DND-41 (cell line): ENCODE measurements at regions not wholly inside any gene's neighbourhood (a gene's known extent, or its start where the extent isn't known, plus 50 kb on each side); places are given as distances from the start of the nearest gene placed in this dataset.

Source experiments
- ATAC-seq: fragments of 200-7000 bp; cut with Tn5 transposase; 3 replicates; pipeline ENCODE4 v1.9.1; 2021; ENCODE audit warnings: low read depth; ENCODE audit not compliant: insufficient read depth
- DNase-seq: peaks from one replicate; pipeline ENCODE4 v3.0.0-alpha.2; 2020
- H2AFZ ChIP-seq: 2 replicates; pipeline ENCODE4 v1.6.0; 2012; ENCODE audit warnings: low read depth, low read length
- H3K27ac ChIP-seq: 2 replicates; pipeline ENCODE4 v1.5.1; 2012; ENCODE audit warnings: low read length, inconsistent platforms
- H3K27me3 ChIP-seq: fragments of 200-600 bp; sonication (generic); 2 replicates; pipeline ENCODE4 v1.6.0; 2012; ENCODE audit warnings: low read length, mild to moderate bottlenecking, inconsistent platforms; ENCODE audit not compliant: insufficient read depth, poor library complexity
- H3K36me3 ChIP-seq: 2 replicates; pipeline ENCODE4 v1.5.1; 2012; ENCODE audit warnings: low read length, inconsistent platforms; ENCODE audit not compliant: insufficient read depth
- H3K4me1 ChIP-seq: 2 replicates; pipeline ENCODE4 v1.5.1; 2012; ENCODE audit warnings: mild to moderate bottlenecking, low read length; ENCODE audit not compliant: insufficient read depth
- H3K4me2 ChIP-seq: 2 replicates; pipeline ENCODE4 v1.6.0; 2012; ENCODE audit warnings: mild to moderate bottlenecking, moderate library complexity, low read length, inconsistent platforms; ENCODE audit not compliant: insufficient read depth
- H3K4me3 ChIP-seq, 2 experiments: fragments of 200-600 bp in 1 of 2; shearing (Covaris generic) in 1 of 2; 2 replicates each; pipeline ENCODE4 v1.5.1; 2012 to 2016; ENCODE audit warnings: inconsistent platforms in 2 of 2, low read length in 2 of 2, mild to moderate bottlenecking in 2 of 2, low read depth in 1 of 2, moderate library complexity in 1 of 2
- H3K79me2 ChIP-seq: 2 replicates; pipeline ENCODE4 v1.6.0; 2012; ENCODE audit warnings: low read length, inconsistent platforms; ENCODE audit not compliant: insufficient read depth
- H3K9ac ChIP-seq: 2 replicates; pipeline ENCODE4 v1.6.0; 2012; ENCODE audit warnings: low read depth, mild to moderate bottlenecking, inconsistent platforms, low read length, moderate library complexity
- H3K9me3 ChIP-seq: 2 replicates; pipeline ENCODE4 v1.5.1; 2012; ENCODE audit warnings: low read length, moderate library complexity, mild to moderate bottlenecking, inconsistent platforms; ENCODE audit not compliant: insufficient read depth, severe bottlenecking
- H4K20me1 ChIP-seq: 2 replicates; pipeline ENCODE4 v1.6.0; 2012; ENCODE audit warnings: low read length; ENCODE audit not compliant: insufficient read depth
- EZH2 ChIP-seq: IDR thresholded peaks from 3 replicates; pipeline ENCODE4 v1.6.1; 2012; ENCODE audit warnings: borderline replicate concordance, low read depth, mild to moderate bottlenecking, moderate library complexity, low read length, inconsistent platforms; ENCODE audit not compliant: severe bottlenecking
- TF ChIP-seq, protein P1 (sequence below): IDR thresholded peaks from 2 replicates; pipeline ENCODE4 v1.5.1; 2012; ENCODE audit warnings: borderline replicate concordance, low read length, moderate library complexity, mild to moderate bottlenecking; ENCODE audit not compliant: poor library complexity, severe bottlenecking; ENCODE audit errors: extremely low read depth

DNA sequence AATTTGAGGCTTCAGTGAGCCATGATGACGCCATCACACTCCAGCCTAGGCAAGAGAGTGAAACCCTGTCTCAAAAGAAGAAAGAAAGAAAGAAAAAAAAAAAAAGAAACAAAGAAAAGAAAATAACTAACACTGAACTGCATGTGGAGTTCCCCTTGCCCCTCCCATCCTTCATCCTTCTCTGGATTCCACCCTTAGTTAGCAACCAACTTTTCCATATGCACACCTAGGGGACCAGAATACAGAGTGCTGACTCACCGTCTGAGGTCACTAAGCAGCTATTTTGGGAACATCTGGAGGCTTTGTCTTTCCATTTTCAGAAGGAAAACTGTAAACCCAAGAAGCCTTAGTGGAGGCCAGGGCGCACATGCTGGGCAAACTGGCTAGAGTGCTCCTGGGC, 257.4 kb downstream of the MAFB start:
- Histone ChIP-seq H3K4me2 (no peak overlapping the region), H3K36me3 (no peaks in the 10 kb centered on the region), H3K9me3 (no peaks in the 10 kb centered on the region), H4K20me1 (no peaks in the 10 kb centered on the region), H3K27ac (no peak overlapping the region), H3K79me2 (no peaks in the 10 kb centered on the region), H3K27me3 (peaks cover 13% of the 10 kb centered on the region), H2AFZ (no peak overlapping the region), H3K9ac (no peak overlapping the region), H3K4me3 (no peak overlapping the region), H3K4me1 (no peaks in the 10 kb centered on the region; the same call in 1 of the 2 replicates)
- DNase-seq (no peak), ATAC-seq (no peak)
- TF ChIP-seq, protein P1, sequence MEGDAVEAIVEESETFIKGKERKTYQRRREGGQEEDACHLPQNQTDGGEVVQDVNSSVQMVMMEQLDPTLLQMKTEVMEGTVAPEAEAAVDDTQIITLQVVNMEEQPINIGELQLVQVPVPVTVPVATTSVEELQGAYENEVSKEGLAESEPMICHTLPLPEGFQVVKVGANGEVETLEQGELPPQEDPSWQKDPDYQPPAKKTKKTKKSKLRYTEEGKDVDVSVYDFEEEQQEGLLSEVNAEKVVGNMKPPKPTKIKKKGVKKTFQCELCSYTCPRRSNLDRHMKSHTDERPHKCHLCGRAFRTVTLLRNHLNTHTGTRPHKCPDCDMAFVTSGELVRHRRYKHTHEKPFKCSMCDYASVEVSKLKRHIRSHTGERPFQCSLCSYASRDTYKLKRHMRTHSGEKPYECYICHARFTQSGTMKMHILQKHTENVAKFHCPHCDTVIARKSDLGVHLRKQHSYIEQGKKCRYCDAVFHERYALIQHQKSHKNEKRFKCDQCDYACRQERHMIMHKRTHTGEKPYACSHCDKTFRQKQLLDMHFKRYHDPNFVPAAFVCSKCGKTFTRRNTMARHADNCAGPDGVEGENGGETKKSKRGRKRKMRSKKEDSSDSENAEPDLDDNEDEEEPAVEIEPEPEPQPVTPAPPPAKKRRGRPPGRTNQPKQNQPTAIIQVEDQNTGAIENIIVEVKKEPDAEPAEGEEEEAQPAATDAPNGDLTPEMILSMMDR = no peak
- no peak for TF ChIP-seq EZH2

DNA sequence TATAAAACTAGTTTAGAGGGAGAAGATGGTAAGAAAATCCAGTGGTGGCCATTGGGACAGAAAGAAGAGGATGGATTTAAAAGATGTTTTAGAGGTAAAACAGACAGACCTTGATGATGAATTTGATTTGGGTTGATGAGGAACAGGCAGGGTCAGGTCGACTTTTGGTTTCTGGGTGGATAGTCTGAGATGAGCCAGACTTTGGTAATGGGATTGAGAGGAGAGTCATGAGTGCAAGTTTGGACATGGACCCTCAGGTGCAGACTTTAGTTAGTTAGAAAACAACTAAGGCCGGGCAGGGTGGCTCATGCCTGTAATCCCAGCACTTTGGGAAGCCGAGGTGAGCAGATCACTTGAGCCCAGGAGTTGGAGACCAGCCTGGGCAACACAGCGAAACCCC, 257.9 kb downstream of the MAFB start:
- Histone ChIP-seq H3K9ac (no peak overlapping the region), H2AFZ (no peak overlapping the region), H3K36me3 (no peaks in the 10 kb centered on the region), H4K20me1 (no peaks in the 10 kb centered on the region), H3K4me1 (no peaks in the 10 kb centered on the region; the same call in 1 of the 2 replicates), H3K27me3 (peaks cover 13% of the 10 kb centered on the region), H3K4me2 (no peak overlapping the region), H3K9me3 (no peaks in the 10 kb centered on the region), H3K4me3 (no peak overlapping the region), H3K27ac (no peak overlapping the region), H3K79me2 (no peaks in the 10 kb centered on the region)
- TF ChIP-seq, protein P1 = no peak
- no peak for TF ChIP-seq EZH2
- ATAC-seq (no peak), DNase-seq (no peak)

DNA sequence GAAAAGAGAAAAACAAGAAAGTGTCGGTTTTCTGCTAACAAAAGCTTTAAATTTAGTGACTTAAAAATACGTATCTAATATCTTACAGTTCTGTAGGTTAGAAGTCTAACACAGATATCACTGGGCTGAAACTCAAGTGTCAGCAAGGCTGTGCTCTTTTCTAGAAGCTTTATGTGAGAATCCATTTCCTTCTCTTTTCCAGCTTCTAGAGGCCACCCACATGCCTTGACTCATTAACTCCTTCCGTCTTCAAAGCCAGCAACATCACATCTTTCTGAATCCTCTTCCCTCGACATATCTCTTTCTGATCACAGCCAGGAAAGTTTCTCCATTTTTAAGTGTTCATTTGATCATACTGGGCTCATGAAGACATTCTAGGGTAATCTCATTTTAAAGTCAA, 262.0 kb downstream of the MAFB start:
- TF ChIP-seq, protein P1 = no peak
- no peak for TF ChIP-seq EZH2
- DNase-seq (no peak), ATAC-seq (no peak)
- no peak overlapping the region for H3K9ac ChIP-seq
- H3K27ac ChIP-seq = no peak overlapping the region
- no peaks in the 10 kb centered on the region for H4K20me1 ChIP-seq
- no peak overlapping the region for H3K4me3 ChIP-seq
- H3K4me1 ChIP-seq = no peaks in the 10 kb centered on the region
- no peak overlapping the region for H3K4me2 ChIP-seq
- no peaks in the 10 kb centered on the region for H3K79me2 ChIP-seq
- no peaks in the 10 kb centered on the region for H3K9me3 ChIP-seq
- no peaks in the 10 kb centered on the region for H3K36me3 ChIP-seq
- H2AFZ ChIP-seq = no peak overlapping the region
- peaks cover 7% of the 10 kb centered on the region for H3K27me3 ChIP-seq

DNA sequence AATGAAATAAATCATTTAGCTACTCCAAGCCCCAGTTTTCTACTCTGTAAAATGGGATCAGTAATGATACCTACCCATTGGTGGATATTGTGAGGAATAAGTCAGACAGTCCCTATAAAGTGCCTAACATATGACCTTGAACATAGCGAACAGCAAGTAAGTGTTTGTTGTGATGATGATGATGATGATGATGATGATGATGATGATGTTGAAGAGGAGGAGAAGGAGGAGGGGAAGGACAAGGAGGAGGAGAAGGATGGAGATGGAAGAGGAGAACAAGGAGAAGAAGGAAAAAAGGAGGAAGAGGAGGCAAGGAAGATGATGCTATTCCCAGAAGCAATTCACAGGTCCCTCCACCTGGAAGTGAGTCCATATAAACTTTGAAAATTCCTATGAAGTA, 264.3 kb downstream of the MAFB start:
- no peak for DNase-seq
- Histone ChIP-seq H3K9me3 (no peaks in the 10 kb centered on the region), H3K27ac (no peak overlapping the region), H3K36me3 (no peaks in the 10 kb centered on the region), H3K4me3 (no peak overlapping the region), H4K20me1 (no peaks in the 10 kb centered on the region), H3K4me2 (no peak overlapping the region), H3K27me3 (peaks cover 6% of the 10 kb centered on the region), H3K79me2 (no peaks in the 10 kb centered on the region), H3K9ac (no peak overlapping the region), H3K4me1 (no peaks in the 10 kb centered on the region), H2AFZ (no peak overlapping the region)
- ATAC-seq = no peak
- no peak for TF ChIP-seq EZH2
- TF ChIP-seq, protein P1 = no peak
